ENCODE measurements at regions not wholly inside any gene's neighbourhood (a gene's known extent, or its start where the extent isn't known, plus 50 kb on each side); places are given as distances from the start of the nearest gene placed in this dataset.
A peak's percentile ranks its signal among the peaks of the same experiment; 100 is the strongest.

GRCh38 chr5:53422539-53422938, 57.9 kb upstream of the FST start:
- no peak for DNase-seq (ENCODE audit: low spot score in 2 of 2, unreplicated experiment in 2 of 2)
- H3K27ac Mint-ChIP-seq, result peak overlapping the region; percentile 7
- no peak overlapping the region for H3K4me3 Mint-ChIP-seq
- no peaks in the 10 kb centered on the region for H3K36me3 Mint-ChIP-seq
- TF ChIP-seq CTCF (IDR thresholded peaks at IDR 0.05; ENCODE audit: unreplicated experiment), result no peak
- no peaks in the 10 kb centered on the region for H3K27me3 Mint-ChIP-seq (ENCODE audit: low read depth)
- H3K4me1 Mint-ChIP-seq, result peaks cover 42% of the 10 kb centered on the region
- no peaks in the 10 kb centered on the region for H3K9me3 Mint-ChIP-seq

- no peaks in the 10 kb centered on the region for H3K36me3 Mint-ChIP-seq
- H3K4me3 Mint-ChIP-seq, result no peak overlapping the region
- H3K27me3 Mint-ChIP-seq (ENCODE audit: low read depth), result no peaks in the 10 kb centered on the region
- DNase-seq (ENCODE audit: low spot score in 2 of 2, unreplicated experiment in 2 of 2), result no peak
- H3K9me3 Mint-ChIP-seq, result no peaks in the 10 kb centered on the region
- H3K27ac Mint-ChIP-seq, result no peak overlapping the region
- peaks cover 42% of the 10 kb centered on the region for H3K4me1 Mint-ChIP-seq
- TF ChIP-seq CTCF (IDR thresholded peaks at IDR 0.05; ENCODE audit: unreplicated experiment), result no peak
Observed at GRCh38 chr5:53423724-53424123, 56.7 kb upstream of the FST start.

GRCh38 chr5:53424686-53425615, 55.5 kb upstream of the FST start:
- Mint-ChIP-seq H3K27ac (peak overlapping the region; percentile 70), H3K36me3 (no peaks in the 10 kb centered on the region), H3K4me1 (peaks cover 42% of the 10 kb centered on the region), H3K4me3 (no peak overlapping the region), H3K27me3 (ENCODE audit: low read depth) (no peaks in the 10 kb centered on the region), H3K9me3 (no peaks in the 10 kb centered on the region)
- no peak for DNase-seq (ENCODE audit: low spot score in 2 of 2, unreplicated experiment in 2 of 2)
- TF ChIP-seq CTCF (IDR thresholded peaks at IDR 0.05; ENCODE audit: unreplicated experiment), result no peak

GRCh38 chr5:53425687-53426511, 54.5 kb upstream of the FST start:
- Mint-ChIP-seq H3K27me3 (ENCODE audit: low read depth) (no peaks in the 10 kb centered on the region), H3K4me3 (no peak overlapping the region), H3K27ac (peak overlapping the region; percentile 70), H3K9me3 (no peaks in the 10 kb centered on the region), H3K4me1 (peaks cover 46% of the 10 kb centered on the region), H3K36me3 (no peaks in the 10 kb centered on the region)
- no peak for DNase-seq (ENCODE audit: low spot score in 2 of 2, unreplicated experiment in 2 of 2)
- TF ChIP-seq CTCF (IDR thresholded peaks at IDR 0.05; ENCODE audit: unreplicated experiment), result peak; percentile 52

- no peak for TF ChIP-seq CTCF (IDR thresholded peaks at IDR 0.05; ENCODE audit: unreplicated experiment)
- Mint-ChIP-seq H3K27me3 (ENCODE audit: low read depth) (no peaks in the 10 kb centered on the region), H3K27ac (no peak overlapping the region), H3K4me3 (no peak overlapping the region), H3K36me3 (no peaks in the 10 kb centered on the region), H3K9me3 (no peaks in the 10 kb centered on the region), H3K4me1 (peaks cover 46% of the 10 kb centered on the region)
- no peak for DNase-seq (ENCODE audit: low spot score in 2 of 2, unreplicated experiment in 2 of 2)
Observed at GRCh38 chr5:53426512-53426830, 54.0 kb upstream of the FST start.

Data from mesothelial cell of epicardium (in vitro differentiated cells).